NCI-H69 (cell line): ENCODE measurements at regions not wholly inside any gene's neighbourhood (a gene's known extent, or its start where the extent isn't known, plus 50 kb on each side); places are given as distances from the start of the nearest gene placed in this dataset.
"Not testable (repeated sequence)": the region's sequence is repeated elsewhere in the genome, so short reads cannot be mapped to it uniquely, and the experiment has no call there.

Experiments
- DNase-seq: peaks from one replicate; lab custom pipeline; 2025; lab: John Stamatoyannopoulos, UW

- no peak for DNase-seq
Measured at GRCh38 chr12:126907900-126908764, 1358.8 kb upstream of the TMEM132C start.

- no peak for DNase-seq
Measured at GRCh38 chr12:126908765-126909142, 1358.2 kb upstream of the TMEM132C start.

GRCh38 chr12:126910570-126910969, 1356.4 kb upstream of the TMEM132C start:
- no peak for DNase-seq

GRCh38 chr12:126912111-126912510, 1354.9 kb upstream of the TMEM132C start:
- DNase-seq = no peak

GRCh38 chr12:126914170-126914793, 1352.7 kb upstream of the TMEM132C start:
- DNase-seq = no peak

- DNase-seq = no peak
Measured at GRCh38 chr12:126915309-126915708, 1351.7 kb upstream of the TMEM132C start.

GRCh38 chr12:126926023-126926594, 1340.9 kb upstream of the TMEM132C start:
- DNase-seq = no peak

- DNase-seq = no peak
Measured at GRCh38 chr12:126930234-126930633, 1336.7 kb upstream of the TMEM132C start.

GRCh38 chr12:126932156-126932555, 1334.8 kb upstream of the TMEM132C start:
- DNase-seq = no peak

- DNase-seq = no peak
Measured at GRCh38 chr12:126935435-126935834, 1331.5 kb upstream of the TMEM132C start.

GRCh38 chr12:126936181-126936851, 1330.7 kb upstream of the TMEM132C start:
- DNase-seq = no peak

GRCh38 chr12:126937431-126937830, 1329.5 kb upstream of the TMEM132C start:
- DNase-seq = no peak

- DNase-seq = no peak
Measured at GRCh38 chr12:126944684-126945083, 1322.3 kb upstream of the TMEM132C start.

GRCh38 chr12:126946958-126947357, 1320.0 kb upstream of the TMEM132C start:
- DNase-seq = not testable (repeated sequence)

- no peak for DNase-seq
Measured at GRCh38 chr12:126949558-126949957, 1317.4 kb upstream of the TMEM132C start.

GRCh38 chr12:126950266-126950665, 1316.7 kb upstream of the TMEM132C start:
- DNase-seq = no peak

GRCh38 chr12:126952096-126953007, 1314.6 kb upstream of the TMEM132C start:
- no peak for DNase-seq

- no peak for DNase-seq
Measured at GRCh38 chr12:126953365-126953889, 1313.5 kb upstream of the TMEM132C start.

GRCh38 chr12:126960221-126960620, 1306.7 kb upstream of the TMEM132C start:
- DNase-seq = no peak

- no peak for DNase-seq
Measured at GRCh38 chr12:126960709-126961108, 1306.3 kb upstream of the TMEM132C start.

- no peak for DNase-seq
Measured at GRCh38 chr12:126963825-126964224, 1303.1 kb upstream of the TMEM132C start.
